Esophagus squamous epithelium (tissue), 5 donors: ENCODE measurements at regions not wholly inside any gene's neighbourhood (a gene's known extent, or its start where the extent isn't known, plus 50 kb on each side); places are given as distances from the start of the nearest gene placed in this dataset.

Experiments used
- DNase-seq: peaks from one replicate; lab custom pipeline; 2025; lab: John Stamatoyannopoulos, UW
- H3K27ac ChIP-seq, 4 donors: fragments of 200-600 bp; sonication (generic); one replicate each; pipeline ENCODE4 v1.5.1; 2016 to 2019; ENCODE audit warnings: mild to moderate bottlenecking in 1 of 4
- H3K27me3 ChIP-seq, 4 donors: fragments of 200-600 bp; sonication (generic); 1 replicate in 3 of 4; 2 replicates in 1 of 4; pipeline versions ENCODE4 v1.5.1 to v1.6.0; 2017 to 2021; ENCODE audit warnings: antibody characterized with exemption in 1 of 4
- H3K36me3 ChIP-seq, 3 donors: fragments of 200-600 bp; sonication (generic); one replicate each; pipeline ENCODE4 v1.5.1; 2016 to 2019
- H3K4me1 ChIP-seq, 3 donors: fragments of 200-600 bp; sonication (generic); one replicate each; pipeline ENCODE4 v1.5.1; 2017 to 2019
- H3K4me3 ChIP-seq, 4 donors: fragments of 200-600 bp; sonication (generic); 1 replicate in 3 of 4; 2 replicates in 1 of 4; pipeline ENCODE4 v1.5.1; 2016 to 2019; ENCODE audit warnings: mild to moderate bottlenecking in 2 of 4, moderate library complexity in 1 of 4
- H3K9me3 ChIP-seq, 3 donors: fragments of 200-600 bp; sonication (generic); one replicate each; pipeline ENCODE4 v1.5.1; 2016 to 2019
- POLR2A ChIP-seq, 4 donors: fragments of 450-650 bp; IDR thresholded peaks; one replicate each; pipeline ENCODE4 v1.6.1; 2017; ENCODE audit warnings: antibody characterized with exemption in 4 of 4, mild to moderate bottlenecking in 4 of 4, moderate library complexity in 3 of 4
- WGBS, 2 donors: methylation state at CpG; one replicate each; pipeline ENCODE4 v1.1.5; 2018; 5-methylcytosine and 5-hydroxymethylcytosine counted together
- intact Hi-C: fragments of 100-400 bp; cut with DNase I; formaldehyde crosslinking; loops from one replicate; pipeline ENCODE4 v1.15.0; 2022
- TF ChIP-seq, protein P1 (sequence below), 6 experiments: fragments of 450-650 bp in 4 of 6; fragments of 200-600 bp in 2 of 6; sonication (generic) in 2 of 6; IDR thresholded peaks; one replicate each; pipeline ENCODE4 v1.5.1; 2016 to 2019; ENCODE audit warnings: antibody characterized with exemption in 6 of 6, mild to moderate bottlenecking in 4 of 6, moderate library complexity in 4 of 6
- donor health status: DM: yes; HTN: yes; CAD: no.

- TF ChIP-seq POLR2A (IDR thresholded peaks at IDR 0.05), result no peak
- TF ChIP-seq, protein P1, sequence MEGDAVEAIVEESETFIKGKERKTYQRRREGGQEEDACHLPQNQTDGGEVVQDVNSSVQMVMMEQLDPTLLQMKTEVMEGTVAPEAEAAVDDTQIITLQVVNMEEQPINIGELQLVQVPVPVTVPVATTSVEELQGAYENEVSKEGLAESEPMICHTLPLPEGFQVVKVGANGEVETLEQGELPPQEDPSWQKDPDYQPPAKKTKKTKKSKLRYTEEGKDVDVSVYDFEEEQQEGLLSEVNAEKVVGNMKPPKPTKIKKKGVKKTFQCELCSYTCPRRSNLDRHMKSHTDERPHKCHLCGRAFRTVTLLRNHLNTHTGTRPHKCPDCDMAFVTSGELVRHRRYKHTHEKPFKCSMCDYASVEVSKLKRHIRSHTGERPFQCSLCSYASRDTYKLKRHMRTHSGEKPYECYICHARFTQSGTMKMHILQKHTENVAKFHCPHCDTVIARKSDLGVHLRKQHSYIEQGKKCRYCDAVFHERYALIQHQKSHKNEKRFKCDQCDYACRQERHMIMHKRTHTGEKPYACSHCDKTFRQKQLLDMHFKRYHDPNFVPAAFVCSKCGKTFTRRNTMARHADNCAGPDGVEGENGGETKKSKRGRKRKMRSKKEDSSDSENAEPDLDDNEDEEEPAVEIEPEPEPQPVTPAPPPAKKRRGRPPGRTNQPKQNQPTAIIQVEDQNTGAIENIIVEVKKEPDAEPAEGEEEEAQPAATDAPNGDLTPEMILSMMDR (IDR thresholded peaks at IDR 0.05), result no peak
- Histone ChIP-seq H3K4me3 (no peak overlapping the region), H3K4me1 (no peaks in the 10 kb centered on the region), H3K27ac (no peak overlapping the region), H3K36me3 (no peaks in the 10 kb centered on the region), H3K9me3 (peaks cover 0 to 5% (median 0%) of the 10 kb centered on the region in 3 donors), H3K27me3 (peaks cover 0 to 4% (median 0%) of the 10 kb centered on the region in 4 donors)
- intact Hi-C loops, result no loop called here
- WGBS, 2 donors, result 86 to 87% methylated on average over 8 of the region's 8 CpGs
- DNase-seq, result no peak
These were observed 134.4 kb upstream of the MITF start for GRCh38 chr3:69604735-69605450.

DNA sequence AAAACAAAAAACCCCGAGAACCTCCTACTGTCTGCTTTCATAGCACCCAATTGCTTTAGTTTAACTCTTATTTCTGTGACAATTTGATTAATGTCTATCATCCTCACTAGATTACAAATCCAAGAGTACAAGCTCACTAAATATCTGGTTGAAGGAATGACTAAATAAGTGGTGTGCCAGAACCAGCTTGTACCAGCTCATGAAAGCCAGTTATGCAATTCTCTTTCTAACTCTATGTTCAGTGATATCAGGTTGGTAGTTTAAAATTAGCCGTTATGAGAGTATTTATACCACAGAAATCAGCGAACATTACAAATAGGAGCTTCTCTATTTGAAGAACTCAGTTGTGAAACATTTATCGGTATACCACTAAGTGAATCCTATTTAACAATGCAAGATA, 137.2 kb upstream of the MITF start:
- DNase-seq, result no peak
- Histone ChIP-seq H3K9me3 (peaks cover 0 to 5% (median 0%) of the 10 kb centered on the region in 3 donors), H3K36me3 (no peaks in the 10 kb centered on the region), H3K4me1 (no peaks in the 10 kb centered on the region), H3K4me3 (no peak overlapping the region), H3K27ac (no peak overlapping the region), H3K27me3 (no peaks in the 10 kb centered on the region)
- WGBS, 2 donors, result 87 to 88% methylated on average over 4 of the region's 4 CpGs
- intact Hi-C loops, result no loop called here
- TF ChIP-seq, protein P1 (IDR thresholded peaks at IDR 0.05), result no peak
- TF ChIP-seq POLR2A (IDR thresholded peaks at IDR 0.05), result no peak

- H3K36me3 ChIP-seq, result no peaks in the 10 kb centered on the region
- no peak overlapping the region for H3K27ac ChIP-seq
- TF ChIP-seq POLR2A (IDR thresholded peaks at IDR 0.05), result no peak
- TF ChIP-seq, protein P1 (IDR thresholded peaks at IDR 0.05), result no peak
- H3K27me3 ChIP-seq, result no peaks in the 10 kb centered on the region
- intact Hi-C loops, result no loop called here
- DNase-seq, result no peak
- H3K4me3 ChIP-seq, result no peak overlapping the region
- no peaks in the 10 kb centered on the region for H3K9me3 ChIP-seq
- H3K4me1 ChIP-seq, result no peaks in the 10 kb centered on the region
- WGBS, 2 donors, result 64 to 79% methylated on average over 2 of the region's 2 CpGs
These were observed 145.0 kb upstream of the MITF start for GRCh38 chr3:69594286-69594685.

GRCh38 chr3:69591164-69591736, 148.0 kb upstream of the MITF start:
- Histone ChIP-seq H3K27me3 (no peaks in the 10 kb centered on the region), H3K36me3 (no peaks in the 10 kb centered on the region), H3K27ac (no peak overlapping the region), H3K4me3 (no peak overlapping the region), H3K4me1 (no peaks in the 10 kb centered on the region), H3K9me3 (peaks cover 0 to 13% (median 11%) of the 10 kb centered on the region in 3 donors)
- no peak for DNase-seq
- no peak for TF ChIP-seq POLR2A (IDR thresholded peaks at IDR 0.05)
- TF ChIP-seq, protein P1 (IDR thresholded peaks at IDR 0.05), result no peak
- intact Hi-C loops, result no loop called here
- 62 to 66% methylated on average over 4 of the region's 4 CpGs for WGBS, 2 donors

DNA sequence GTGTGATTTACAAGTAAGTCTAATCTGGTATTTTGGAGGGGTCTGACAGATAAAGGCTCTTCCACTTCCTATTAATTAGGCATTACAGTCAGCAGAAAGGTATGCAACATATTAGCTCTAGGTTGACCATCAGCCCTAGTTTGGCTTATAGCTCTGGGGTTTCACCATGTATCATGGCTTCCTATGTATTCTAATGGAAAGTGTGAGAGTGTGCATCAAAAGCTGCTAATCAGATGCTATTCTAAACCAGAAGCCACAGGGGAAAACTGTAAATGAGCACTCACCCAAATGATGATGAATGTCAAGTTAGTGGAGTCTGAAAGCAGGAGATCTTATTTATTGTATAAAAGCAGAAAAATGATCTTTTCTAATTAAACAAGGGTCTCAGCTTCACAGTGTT, 149.2 kb upstream of the MITF start:
- no peak for TF ChIP-seq POLR2A (IDR thresholded peaks at IDR 0.05)
- Histone ChIP-seq H3K4me3 (no peak overlapping the region), H3K4me1 (no peaks in the 10 kb centered on the region), H3K27me3 (no peaks in the 10 kb centered on the region), H3K27ac (no peak overlapping the region), H3K9me3 (peaks cover 0 to 15% (median 11%) of the 10 kb centered on the region in 3 donors), H3K36me3 (no peaks in the 10 kb centered on the region)
- intact Hi-C loops, result no loop called here
- no peak for DNase-seq
